ENCODE measurements at regions not wholly inside any gene's neighbourhood (a gene's known extent, or its start where the extent isn't known, plus 50 kb on each side); places are given as distances from the start of the nearest gene placed in this dataset.

GRCh38 chr5:143946837-143947236, 134.9 kb downstream of the HMHB1 start:
- H3K27me3 ChIP-seq (ENCODE audit: control insufficient read depth in 2 of 2, insufficient read depth in 2 of 2, low read length in 2 of 2): no peaks in the 10 kb centered on the region
- no peak overlapping the region for H3K27ac Mint-ChIP-seq
- H3K27ac ChIP-seq (ENCODE audit: low read depth in 1 of 2, low read length in 2 of 2): no peak overlapping the region
- intact Hi-C loops (cut with micrococcal nuclease): no loop called here
- no peaks in the 10 kb centered on the region for H3K36me3 ChIP-seq (replicated peaks in 1 of 2; ENCODE audit: control insufficient read depth in 1 of 2, insufficient read depth in 2 of 2, low read length in 2 of 2)
- peaks cover 6 to 25% (median 11%) of the 10 kb centered on the region in 7 donors for H3K9me3 Mint-ChIP-seq
- H3K4me3 Mint-ChIP-seq: no peak overlapping the region
- H3K4me2 ChIP-seq (replicated peaks; ENCODE audit: extremely low read depth, low read length, poor library complexity, severe bottlenecking): no peak overlapping the region
- H3K36me3 Mint-ChIP-seq: no peaks in the 10 kb centered on the region
- peaks cover 0 to 8% of the 10 kb centered on the region in 2 donors for H3K9me3 ChIP-seq (replicated peaks in 1 of 2; ENCODE audit: control insufficient read depth in 1 of 2, insufficient read depth in 1 of 2, low read length in 2 of 2)
- no peaks in the 10 kb centered on the region for H3K79me2 ChIP-seq (ENCODE audit: insufficient read depth, low read length)
- H3K4me3 ChIP-seq (replicated peaks in 1 of 3; ENCODE audit: low read depth in 2 of 3, low read length in 3 of 3): no peak overlapping the region
- no peaks in the 10 kb centered on the region for H3K4me1 Mint-ChIP-seq
- no peaks in the 10 kb centered on the region for H3K4me1 ChIP-seq (ENCODE audit: control insufficient read depth in 1 of 2, insufficient read depth in 2 of 2, low read length in 2 of 2)
- no peak overlapping the region for H3K9ac ChIP-seq (ENCODE audit: insufficient read depth, low read length, poor library complexity, severe bottlenecking)
- H4K20me1 ChIP-seq (ENCODE audit: insufficient read depth, low read length): no peaks in the 10 kb centered on the region
- no peak for TF ChIP-seq CTCF (IDR thresholded peaks at IDR 0.05)
- no peak for DNase-seq
- peaks cover 0 to 3% (median 0%) of the 10 kb centered on the region in 3 donors for H3K27me3 Mint-ChIP-seq (ENCODE audit: low read depth in 3 of 3)
- WGBS (ENCODE audit: insufficient coverage): no CpG with 5 or more reads among the region's 1 CpG
- no peak overlapping the region for H2AFZ ChIP-seq (ENCODE audit: insufficient read depth, low read depth, low read length, poor library complexity, severe bottlenecking)

- WGBS (ENCODE audit: insufficient coverage): no CpG with 5 or more reads among the region's 2 CpGs
- H3K4me3 Mint-ChIP-seq: no peak overlapping the region
- no peaks in the 10 kb centered on the region for H3K4me1 Mint-ChIP-seq
- Histone ChIP-seq H3K4me2 (replicated peaks; ENCODE audit: extremely low read depth, low read length, poor library complexity, severe bottlenecking) (no peak overlapping the region), H3K9ac (ENCODE audit: insufficient read depth, low read length, poor library complexity, severe bottlenecking) (no peak overlapping the region), H2AFZ (ENCODE audit: insufficient read depth, low read depth, low read length, poor library complexity, severe bottlenecking) (no peak overlapping the region), H3K27me3 (ENCODE audit: control insufficient read depth in 2 of 2, insufficient read depth in 2 of 2, low read length in 2 of 2) (no peaks in the 10 kb centered on the region), H4K20me1 (ENCODE audit: insufficient read depth, low read length) (no peaks in the 10 kb centered on the region), H3K4me1 (ENCODE audit: control insufficient read depth in 1 of 2, insufficient read depth in 2 of 2, low read length in 2 of 2) (no peaks in the 10 kb centered on the region), H3K9me3 (replicated peaks in 1 of 2; ENCODE audit: control insufficient read depth in 1 of 2, insufficient read depth in 1 of 2, low read length in 2 of 2) (peaks cover 0 to 8% of the 10 kb centered on the region in 2 donors), H3K4me3 (replicated peaks in 1 of 3; ENCODE audit: low read depth in 2 of 3, low read length in 3 of 3) (no peak overlapping the region), H3K79me2 (ENCODE audit: insufficient read depth, low read length) (no peaks in the 10 kb centered on the region), H3K27ac (ENCODE audit: low read depth in 1 of 2, low read length in 2 of 2) (no peak overlapping the region), H3K36me3 (replicated peaks in 1 of 2; ENCODE audit: control insufficient read depth in 1 of 2, insufficient read depth in 2 of 2, low read length in 2 of 2) (no peaks in the 10 kb centered on the region)
- H3K9me3 Mint-ChIP-seq: peaks cover 6 to 25% (median 11%) of the 10 kb centered on the region in 7 donors
- TF ChIP-seq CTCF (IDR thresholded peaks at IDR 0.05): no peak
- intact Hi-C loops (cut with micrococcal nuclease): no loop called here
- H3K27me3 Mint-ChIP-seq (ENCODE audit: low read depth in 3 of 3): peaks cover 0 to 3% (median 0%) of the 10 kb centered on the region in 3 donors
- no peak for DNase-seq
- no peaks in the 10 kb centered on the region for H3K36me3 Mint-ChIP-seq
- H3K27ac Mint-ChIP-seq: no peak overlapping the region
These were observed 135.4 kb downstream of the HMHB1 start for GRCh38 chr5:143947313-143947712.
